Activated CD4-positive, alpha-beta T cell treated with anti-CD3 and anti-CD28 coated beads for 24 hours (primary cell): ENCODE measurements at regions not wholly inside any gene's neighbourhood (a gene's known extent, or its start where the extent isn't known, plus 50 kb on each side); places are given as distances from the start of the nearest gene placed in this dataset.

Source experiments
- DNase-seq, 2 donors: peaks; one replicate each; pipeline ENCODE4 v3.0.0-alpha.2; 2020; ENCODE audit warnings: low read depth in 2 of 2

DNA sequence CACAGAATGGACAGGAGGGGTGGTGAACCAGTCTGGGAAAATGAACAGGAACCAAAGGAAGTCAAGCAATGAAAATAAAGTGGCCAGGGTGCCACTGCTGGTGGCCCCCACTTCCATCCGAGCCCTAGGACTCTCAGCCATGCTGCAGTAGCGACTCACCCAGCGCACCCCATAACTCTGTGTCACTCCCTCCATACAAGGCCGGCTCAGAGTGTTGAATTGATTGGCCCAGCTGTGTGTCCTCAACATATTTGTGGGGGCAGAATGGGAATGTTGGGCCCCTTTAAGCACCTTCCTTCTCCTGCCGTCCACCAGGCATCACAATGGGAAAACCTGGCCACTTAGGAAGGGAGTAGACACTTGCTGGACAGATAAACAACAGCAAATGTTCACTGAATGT lies 169.0 kb upstream of the SDK2 start:
- DNase-seq = no peak

DNA sequence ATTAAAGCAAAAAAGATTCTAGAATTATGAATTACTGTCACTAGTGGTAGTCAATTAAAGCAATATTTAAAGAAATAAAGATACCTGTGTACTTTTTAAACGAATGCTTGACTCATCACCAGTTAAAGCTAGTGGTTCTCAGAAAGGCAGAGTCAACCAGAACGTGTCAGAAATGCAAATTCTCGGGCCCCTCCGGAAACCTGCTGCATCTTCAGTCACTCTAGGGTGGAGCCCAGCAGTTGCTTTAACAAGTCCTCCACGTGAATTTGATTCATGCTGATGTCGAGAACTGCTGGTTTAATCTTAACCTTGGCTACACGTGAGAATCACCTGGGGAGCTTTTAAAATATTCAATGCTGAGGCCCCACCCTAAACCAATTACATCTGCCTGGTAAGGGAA lies 169.8 kb upstream of the SDK2 start:
- DNase-seq = no peak

DNA sequence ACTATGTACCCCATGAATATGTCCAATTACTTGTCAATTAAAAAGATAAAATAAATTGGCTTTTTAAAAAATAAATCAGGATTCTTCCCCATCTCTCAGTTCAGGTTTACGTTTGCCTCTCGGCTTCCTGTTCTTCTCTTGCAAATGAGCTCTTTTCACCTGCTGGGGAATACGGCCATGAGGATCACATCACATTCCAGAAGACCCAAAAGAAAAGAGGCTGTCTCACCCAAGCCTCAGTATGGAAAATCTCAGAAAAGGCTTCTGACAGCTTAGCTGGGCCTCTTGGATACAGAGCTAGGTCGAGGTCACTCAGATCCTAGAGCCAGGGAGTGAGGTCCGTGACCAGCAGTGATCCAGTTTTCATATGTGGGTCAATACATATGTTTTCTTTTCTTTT lies 171.2 kb upstream of the SDK2 start:
- DNase-seq = no peak

DNA sequence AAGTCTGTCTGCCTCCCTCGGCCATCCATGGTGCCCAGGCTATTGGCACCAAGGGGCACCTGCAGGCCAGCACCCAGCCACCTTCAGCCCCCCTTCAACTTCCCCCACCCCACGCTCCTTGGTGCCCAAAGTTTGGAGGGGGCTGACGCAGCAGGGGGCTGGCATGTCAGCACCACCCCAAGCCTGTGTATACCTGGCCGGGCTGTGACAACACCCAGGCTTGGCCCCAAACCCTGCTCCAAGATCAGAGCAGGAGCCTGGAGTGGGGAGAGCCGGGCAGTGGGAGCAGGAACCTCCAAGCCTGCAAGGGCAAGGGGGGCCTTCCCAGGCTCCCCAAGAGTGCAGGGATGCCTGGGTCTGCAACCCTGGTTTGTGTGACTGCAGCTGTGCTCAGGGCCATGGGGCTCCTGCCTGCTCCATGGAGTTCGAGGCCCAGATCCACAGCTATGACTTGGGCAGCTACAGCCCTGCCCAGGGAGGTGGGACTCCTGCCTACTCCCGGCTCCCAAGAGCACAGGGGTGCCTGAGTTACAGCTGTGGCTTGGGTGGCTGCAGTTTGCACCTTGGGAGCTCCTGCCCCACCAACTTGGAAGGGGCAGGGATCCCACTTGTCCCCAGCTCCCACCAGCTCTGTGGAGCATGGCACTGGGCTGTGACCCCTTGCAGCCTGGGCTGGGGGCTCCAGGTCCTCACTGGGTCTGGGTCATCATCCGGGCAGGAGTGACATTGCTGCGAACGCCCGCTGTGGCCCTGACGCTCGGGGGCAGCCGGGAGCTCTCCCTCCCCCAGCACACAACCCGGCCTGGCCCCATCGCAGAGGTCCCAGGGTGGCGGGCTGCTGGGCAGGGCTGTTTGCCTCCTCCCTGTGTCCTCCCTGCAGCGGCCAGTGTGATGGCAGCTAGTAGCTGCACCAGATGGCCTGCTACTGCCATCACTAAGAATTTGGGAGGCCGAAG lies 175.5 kb upstream of the SDK2 start:
- DNase-seq = no peak

DNA sequence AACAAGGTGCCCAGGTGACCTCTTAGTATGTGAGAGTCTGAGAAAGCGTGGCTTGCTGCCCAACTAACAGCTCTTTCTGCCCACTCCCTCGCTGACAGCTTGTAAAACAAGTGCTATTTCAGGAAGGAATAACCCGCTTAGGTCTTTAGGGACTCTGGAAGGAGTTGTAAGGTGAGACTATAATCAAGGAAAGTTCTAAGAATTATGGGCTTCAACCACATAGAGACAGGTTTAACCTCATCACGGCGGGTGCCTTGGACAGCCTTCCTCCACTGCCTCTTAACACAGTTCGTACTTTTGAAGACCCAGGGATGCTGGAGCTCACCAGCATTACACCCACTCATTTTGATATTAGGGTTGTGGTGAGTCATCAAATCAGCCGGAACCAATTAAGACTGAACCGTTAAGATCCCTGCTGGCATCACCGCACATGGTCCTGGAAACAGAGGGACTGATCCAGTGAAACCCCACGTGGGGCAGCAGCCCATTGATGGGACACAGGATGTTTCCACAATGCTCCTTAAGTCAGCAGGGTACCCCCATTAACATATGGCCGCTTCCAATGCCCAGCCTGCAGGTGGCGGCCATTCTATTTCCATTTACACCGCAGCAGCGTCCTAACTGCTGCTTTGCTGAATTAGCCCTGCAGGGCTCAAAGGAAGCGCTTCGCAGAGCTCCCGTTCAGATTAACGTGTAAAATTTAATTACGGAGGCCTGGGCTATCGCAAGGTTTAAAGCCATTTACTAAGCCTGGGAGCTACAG lies 176.6 kb upstream of the SDK2 start:
- no peak for DNase-seq

DNA sequence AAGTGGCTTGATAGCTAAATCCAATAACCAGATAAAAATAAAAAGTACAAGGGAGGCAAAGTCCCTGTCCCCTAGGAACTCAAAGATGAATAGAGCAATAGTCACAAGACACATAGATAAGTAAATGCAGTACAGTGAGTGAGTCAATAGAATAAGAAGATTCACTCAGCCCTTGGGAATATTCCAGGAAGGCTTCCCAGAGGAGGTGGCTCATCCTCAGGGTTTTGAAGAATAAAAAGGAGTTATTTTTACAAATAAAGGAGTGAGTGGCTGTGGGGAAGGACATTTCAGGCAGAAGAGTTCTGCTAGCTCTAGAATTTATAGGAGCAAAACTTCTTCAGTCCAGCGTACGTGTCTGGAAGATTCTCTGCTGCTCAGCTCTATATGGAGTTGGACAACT lies 177.4 kb upstream of the SDK2 start:
- DNase-seq = no peak

DNA sequence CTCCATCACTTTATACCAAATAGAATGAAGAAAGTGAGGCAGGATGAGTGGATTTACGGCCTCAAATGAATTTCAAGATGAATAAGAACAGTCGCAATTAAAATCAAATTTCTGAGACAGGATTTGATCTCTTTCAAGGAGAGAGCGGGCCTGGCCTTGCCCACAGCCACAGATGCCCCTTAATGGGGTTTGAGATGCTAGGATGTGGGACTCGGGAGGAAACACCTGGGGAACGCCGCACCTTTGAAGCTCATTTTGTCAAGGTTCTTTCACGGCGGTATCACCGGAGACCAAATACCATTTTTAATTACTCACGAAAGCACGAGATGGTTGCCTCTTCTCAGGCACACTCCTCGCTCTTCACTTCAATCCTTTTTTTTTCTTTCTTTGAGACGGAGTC lies 178.1 kb upstream of the SDK2 start:
- no peak for DNase-seq

DNA sequence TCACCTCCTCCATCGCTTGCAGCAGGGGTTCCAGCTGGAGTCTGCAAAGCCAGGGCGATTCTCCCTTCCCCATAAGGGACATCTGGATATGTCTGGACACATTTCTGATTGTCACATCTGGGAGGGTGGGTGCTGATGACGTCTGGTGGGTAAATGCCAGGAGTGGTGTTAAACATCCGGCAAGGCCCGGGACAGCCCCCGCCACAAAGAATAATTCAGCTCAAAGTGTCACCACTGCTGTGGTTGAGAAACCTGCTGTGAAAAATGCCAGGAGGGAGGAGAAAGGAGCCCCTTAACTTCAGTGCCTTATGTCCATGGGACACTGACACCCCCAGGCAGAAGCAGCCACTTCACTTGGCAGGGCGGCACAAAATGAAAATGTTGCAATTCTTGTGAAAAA lies 179.4 kb upstream of the SDK2 start:
- DNase-seq = no peak

DNA sequence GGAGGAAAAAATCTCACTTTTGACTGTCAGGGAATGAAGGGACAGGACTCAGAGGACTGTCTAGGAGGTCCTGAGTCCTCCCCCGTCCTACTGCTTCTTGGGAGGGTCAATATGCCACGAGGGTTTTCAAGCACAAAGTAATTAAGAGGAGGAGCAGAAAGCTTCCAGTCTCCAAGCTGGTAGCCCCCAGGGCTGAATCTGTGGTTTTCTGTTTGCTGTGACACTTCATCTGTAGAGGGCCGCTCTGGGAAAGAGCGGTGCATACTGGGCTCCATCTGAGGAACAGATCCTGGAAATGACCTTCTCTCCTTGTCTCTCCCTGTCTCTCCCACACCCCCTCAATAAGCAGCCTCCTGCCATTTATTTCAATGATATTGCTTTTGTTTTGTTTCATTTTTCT lies 180.1 kb upstream of the SDK2 start:
- DNase-seq = no peak

DNA sequence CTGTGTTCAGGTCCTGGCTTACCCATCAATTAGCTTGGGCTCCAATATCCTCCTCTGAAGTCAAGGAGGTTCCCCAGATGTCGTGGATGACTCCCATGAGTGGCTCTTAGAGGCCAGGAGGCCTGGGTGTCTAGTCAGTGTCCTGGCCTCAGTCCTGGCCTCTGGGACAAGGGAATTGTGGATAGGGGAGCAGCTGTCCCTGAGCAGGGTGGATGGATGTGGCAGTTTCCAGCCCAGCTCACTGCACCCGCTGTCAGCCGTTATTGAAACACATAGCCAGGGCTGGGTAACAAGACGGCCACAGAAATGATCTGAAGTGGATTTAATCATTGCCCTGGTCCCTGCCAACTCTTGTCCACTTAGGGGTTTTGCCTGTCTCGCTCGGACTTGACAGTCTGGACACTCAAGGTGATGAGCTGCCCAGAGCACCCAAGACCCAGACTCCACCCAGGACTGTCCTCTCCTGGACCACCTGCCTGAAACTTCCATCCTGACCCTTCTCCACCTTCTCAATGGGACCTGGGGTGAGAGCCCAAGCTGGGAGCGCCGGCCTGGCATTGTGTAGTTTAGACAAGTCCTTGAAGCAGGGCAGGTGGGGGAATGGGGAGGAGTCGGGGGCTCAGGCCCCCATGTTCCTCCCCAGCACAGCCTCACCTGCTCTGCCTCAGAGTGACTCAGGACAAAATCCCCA lies 182.1 kb upstream of the SDK2 start:
- DNase-seq = no peak

DNA sequence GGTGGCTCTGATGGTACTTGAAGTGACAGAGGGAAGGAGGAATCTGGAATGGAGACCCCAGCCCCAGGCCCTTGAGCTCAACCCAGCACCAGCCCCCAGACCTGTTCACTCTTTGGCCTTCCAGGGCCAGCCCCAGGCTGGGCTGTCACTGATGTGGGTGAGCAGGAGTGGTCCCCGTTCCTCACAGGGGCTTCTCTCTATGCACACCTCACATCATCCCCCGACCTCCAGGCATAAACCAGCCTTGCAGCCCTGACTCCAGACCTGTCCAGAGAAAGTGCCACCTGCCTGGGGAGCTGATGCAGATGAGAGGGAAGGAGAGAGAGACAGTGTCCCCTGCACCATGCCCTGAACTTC lies 182.6 kb upstream of the SDK2 start:
- no peak for DNase-seq

DNA sequence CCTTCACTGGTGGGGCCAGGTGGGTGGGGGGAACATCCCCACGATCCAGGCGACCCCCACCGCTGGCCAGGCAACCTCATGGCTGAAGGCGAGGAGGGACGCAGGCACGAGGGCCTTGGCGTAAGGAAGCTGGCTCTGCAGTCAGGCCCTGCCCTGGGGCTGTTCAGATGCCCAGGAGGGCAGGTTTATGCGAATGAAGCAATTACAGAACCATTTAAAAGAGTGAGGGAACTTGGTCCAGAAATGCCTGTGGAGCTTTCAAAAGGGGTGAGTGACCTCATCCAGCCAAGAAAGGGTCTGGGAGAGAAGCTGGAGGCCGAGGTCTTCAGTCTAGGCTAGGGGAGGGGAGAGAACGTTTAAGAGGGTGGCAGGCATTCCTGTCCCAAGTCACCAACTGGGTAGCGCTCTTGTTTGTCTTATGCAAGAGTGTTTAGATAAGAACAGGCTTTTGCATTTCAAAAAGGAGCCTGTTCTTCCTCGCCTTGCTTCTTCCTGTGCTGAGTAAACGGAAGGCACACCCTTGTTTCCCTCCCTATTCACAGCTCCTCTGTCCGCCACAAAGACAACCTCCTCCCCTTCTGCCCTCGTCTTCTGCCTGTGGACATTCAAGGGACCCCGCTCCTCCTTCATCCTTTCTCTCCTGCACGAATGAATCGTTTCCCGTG lies 183.5 kb upstream of the SDK2 start:
- no peak for DNase-seq

DNA sequence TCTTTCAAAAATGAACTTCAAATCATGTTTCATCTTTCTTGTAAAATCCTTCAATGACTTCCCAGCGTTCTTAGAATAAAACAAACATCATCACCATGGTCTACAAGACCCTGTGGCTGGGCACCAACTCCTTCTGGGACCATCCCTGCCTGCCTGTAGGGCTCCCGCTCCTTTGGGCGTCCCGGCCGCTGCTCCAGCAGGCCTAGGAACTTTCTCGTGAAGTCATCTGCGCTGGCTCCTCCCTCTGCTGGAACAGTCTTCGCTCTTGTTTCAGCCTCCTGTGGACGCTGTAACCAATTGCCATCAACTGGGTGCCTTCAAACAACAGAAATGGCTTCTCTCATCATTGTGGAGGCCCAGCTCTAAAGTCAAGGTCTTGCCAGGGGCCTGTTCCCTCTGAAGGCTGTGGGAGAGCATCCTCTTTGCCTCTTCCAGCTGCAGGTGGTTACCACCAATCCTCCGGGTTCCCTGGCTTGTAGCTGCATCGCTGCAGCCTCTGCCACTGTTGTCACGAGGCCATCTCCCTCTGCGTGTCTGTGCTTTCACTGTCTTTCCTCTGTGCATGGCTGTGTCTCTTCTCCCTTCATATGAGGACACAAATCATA lies 185.5 kb upstream of the SDK2 start:
- DNase-seq = no peak

DNA sequence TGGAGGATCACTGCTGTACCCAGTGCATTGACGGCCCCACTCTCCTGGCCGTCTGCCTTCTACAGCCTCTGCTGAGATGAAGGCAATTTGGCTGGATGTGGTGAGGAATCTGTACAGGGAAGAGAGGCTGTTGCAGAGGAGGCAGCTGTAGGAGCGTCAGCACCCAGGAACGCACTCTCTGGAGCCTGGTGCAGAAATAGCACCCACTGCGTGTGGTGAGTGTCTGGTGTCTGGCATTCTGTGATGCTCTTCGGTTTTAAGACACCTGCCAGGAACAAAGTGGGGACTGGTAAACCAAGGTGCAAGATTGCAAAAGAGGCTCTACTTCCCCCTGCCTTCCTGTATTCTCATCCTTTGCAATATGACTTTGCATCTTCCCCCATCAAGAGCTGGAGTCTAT lies 187.5 kb upstream of the SDK2 start:
- no peak for DNase-seq

DNA sequence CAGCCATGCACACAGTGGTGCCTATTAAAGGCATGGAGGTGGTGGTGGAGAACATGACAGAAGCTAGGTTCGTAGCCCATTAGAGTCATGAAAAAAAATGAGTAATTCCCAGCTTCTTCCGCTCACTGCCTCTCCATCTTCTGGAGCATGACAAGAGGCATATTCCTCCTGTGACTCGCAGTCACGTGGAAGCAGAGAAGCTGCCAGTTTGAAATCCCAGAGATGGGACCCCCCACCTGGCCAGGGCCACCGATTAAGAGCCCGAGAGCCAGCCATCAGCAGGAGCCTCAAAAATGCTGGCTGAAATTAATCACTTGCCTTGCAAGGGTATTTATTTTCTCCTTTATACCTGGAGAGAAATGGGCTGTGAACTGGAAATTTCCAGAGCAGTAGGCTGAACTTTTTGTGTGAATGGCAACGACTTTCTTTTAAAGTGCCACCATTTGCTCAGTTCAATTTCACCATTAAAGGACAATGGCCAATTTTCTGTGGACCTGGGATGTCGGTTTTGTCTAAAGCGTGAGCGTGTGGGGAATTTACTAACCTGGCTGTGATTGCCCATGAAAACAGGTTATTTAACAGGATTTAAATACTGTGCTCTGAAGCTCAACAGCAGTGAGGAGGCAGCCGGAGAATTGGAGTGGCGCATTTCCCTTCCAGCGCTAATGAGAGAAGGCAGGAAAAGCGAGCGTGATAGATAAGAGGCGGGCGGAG lies 189.7 kb upstream of the SDK2 start:
- DNase-seq = no peak

DNA sequence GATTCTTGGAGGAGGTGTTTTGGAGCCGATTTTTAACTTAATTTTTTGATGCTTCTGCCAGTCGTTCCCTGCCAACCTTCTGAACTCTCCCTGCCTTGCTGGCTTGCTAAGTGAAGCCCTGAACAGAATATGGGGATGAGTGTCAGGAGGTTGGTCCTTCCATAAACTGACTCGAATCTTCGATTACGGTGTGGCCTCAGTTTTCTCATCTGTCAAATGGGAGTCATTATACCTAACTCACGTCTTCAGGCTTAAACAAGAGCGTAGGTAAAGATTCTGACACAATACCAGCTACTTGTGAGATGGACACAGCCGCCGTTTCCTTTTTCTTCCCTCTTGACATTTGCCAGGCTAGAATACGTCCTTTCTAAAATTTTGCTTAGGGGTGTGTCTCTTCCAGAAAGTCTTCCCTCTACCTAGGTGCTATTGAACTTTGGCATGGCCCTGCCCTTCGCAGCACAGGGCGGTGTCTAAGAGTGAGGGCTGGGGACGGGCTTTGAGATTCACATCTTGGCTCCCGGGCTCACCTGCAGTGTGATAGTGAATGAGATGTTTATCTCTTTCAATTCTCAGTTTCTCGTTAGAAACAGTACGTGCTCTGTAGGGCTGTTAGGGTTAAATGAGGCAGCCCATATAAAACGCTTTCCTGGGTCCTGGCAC lies 190.6 kb upstream of the SDK2 start:
- DNase-seq = no peak

DNA sequence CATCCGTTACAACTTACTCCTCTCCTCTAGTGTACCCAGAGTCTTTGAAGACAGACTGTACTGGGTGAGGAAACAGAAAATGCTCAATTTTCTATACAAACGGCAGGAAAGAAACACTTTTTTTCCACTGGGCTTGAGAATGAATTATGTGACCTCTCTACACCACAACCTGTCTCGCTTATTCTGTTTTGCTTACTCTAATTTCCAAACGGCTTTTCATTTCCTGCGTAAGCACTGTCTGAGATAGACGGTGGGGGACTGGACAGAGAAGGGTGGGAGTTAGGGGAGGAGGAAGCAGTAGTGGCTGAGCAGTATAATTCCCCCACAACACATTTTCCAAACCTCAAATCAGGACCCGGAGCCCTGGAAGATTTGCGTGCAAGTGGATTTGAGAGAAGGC lies 191.4 kb upstream of the SDK2 start:
- no peak for DNase-seq

DNA sequence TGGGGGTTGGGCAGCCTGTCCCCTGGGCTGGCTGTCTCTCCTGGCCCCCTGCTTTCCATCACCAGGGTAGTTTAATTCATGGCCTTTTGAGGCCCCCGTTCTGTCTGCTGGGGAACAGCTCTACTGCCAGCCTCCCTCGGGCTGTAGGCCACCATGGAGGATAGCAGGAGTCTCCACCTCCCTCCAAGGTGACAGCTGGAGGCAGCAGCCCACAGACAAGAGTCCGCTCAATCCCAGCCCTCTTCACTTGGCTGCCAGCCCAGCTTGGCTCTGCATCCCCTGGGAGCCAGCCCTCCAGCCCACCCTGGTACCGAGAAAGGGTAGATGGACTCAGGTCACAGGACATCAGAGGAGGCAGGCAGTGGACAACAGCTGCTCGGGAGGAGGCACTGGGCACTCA lies 194.6 kb upstream of the SDK2 start:
- no peak for DNase-seq

DNA sequence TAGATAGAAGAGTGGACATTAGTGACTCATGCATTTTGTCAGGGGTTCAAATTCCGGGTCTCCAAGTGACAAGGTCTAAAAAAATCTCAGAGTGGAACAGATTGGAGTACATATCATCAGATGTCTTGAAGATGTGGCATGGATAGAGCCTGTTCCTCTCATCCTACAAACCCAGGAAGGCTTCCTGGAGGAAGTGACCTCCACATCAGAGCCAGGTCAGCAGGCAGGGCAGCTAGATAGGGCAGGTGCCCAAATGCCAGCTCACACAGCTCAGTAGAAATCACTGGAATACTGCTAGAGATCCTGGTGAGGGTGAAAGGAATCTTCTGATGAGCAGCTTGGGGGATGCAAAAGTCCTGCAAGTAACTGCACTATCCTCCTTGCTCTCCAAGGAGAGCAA lies 196.6 kb upstream of the SDK2 start:
- DNase-seq = no peak

DNA sequence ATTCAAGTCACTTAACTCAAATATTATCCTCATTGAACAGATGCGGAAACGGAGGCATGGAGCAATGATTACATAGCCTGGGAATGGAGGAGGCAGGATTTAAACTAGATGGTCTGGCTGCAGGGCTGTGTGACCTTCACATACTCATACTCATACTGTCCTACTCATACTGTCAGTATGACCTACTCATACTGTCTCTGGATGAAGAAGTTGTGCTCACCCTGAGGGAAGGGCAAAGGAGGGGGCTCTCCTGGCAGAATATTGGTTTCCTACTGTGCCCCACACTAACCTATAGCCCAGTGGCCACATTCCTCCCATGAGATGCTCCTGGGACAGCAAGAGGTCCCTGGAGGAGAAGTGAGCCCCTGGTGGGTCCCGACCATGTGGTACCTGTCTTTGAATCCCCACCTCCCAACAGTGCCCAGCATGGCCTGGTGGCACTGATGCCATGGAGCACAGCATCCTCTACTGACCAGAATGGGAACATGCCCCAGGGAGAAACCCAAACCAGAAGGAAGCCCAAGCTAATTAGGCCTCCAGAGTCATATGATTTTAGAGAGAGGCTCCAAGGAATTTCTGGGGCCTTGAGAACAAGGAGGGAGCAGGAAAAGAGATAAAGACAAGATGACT lies 197.3 kb upstream of the SDK2 start:
- DNase-seq = no peak
